Frontal cortex (tissue), 3 donors: ENCODE measurements at regions not wholly inside any gene's neighbourhood (a gene's known extent, or its start where the extent isn't known, plus 50 kb on each side); places are given as distances from the start of the nearest gene placed in this dataset.
A peak's percentile ranks its signal among the peaks of the same experiment; 100 is the strongest.
"Not testable (repeated sequence)": the region's sequence is repeated elsewhere in the genome, so short reads cannot be mapped to it uniquely, and the experiment has no call there.

ENCODE experiments used
- DNase-seq, 2 donors: peaks; one replicate each; pipeline ENCODE4 v3.0.0; 2012; ENCODE audit warnings: low spot score in 2 of 2
- FAIRE-seq: peaks from 2 replicates; lab custom pipeline; 2012; peaks lifted over from hg19 to GRCh38; lab: Jason Lieb, UNC
- donor health status: control.
- donor health status: control.
- donor health status: control.

DNA sequence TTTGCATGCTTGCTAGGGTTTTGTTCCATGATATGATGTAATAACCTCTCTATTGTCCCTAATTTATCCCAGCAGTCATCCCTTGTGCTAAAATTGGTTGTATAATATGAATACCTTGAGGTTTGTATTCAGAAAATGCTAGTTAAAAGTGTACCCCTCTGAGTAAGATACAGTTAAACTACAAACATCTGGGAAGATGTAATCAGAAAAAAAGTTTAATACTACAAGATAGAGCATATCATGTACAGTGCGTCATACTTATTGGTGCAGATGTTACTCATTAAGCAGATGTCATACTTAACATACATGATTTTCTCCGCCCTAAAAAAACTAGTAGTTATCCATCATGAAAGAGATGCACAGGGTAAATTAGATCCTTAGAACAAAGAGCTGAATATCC is 336.1 kb upstream of the KCND2 start:
- no peak for FAIRE-seq

DNA sequence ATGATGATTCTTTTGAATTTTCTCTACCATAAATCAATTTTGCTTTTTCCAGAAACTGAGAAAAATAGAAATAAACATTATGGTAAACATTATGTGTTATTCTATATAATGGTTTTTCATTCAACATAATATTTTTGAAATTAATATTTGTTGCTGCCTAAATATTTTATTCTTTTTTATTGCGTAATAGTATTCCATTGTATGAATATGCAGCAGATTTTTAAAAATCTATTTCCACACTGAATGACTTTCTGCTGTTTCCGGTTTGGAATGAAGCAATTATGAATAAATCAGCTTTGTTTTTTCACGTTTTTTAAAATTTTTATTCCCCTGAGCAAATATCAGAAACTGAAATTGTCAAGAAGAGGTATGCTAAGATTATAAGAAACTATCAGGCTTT is 335.2 kb upstream of the KCND2 start:
- FAIRE-seq (peak; percentile 40), DNase-seq (no peak)

More for the DNA sequence above, 336.1 kb upstream of the KCND2 start:
- no peak for DNase-seq

GRCh38 chr7:119943942-119944600 is 328.9 kb upstream of the KCND2 start:
- no peak for DNase-seq
- no peak for FAIRE-seq

GRCh38 chr7:119944601-119944972 is 328.4 kb upstream of the KCND2 start:
- no peak for FAIRE-seq
- DNase-seq, result no peak

GRCh38 chr7:119945822-119946221 is 327.2 kb upstream of the KCND2 start:
- no peak for DNase-seq

DNA sequence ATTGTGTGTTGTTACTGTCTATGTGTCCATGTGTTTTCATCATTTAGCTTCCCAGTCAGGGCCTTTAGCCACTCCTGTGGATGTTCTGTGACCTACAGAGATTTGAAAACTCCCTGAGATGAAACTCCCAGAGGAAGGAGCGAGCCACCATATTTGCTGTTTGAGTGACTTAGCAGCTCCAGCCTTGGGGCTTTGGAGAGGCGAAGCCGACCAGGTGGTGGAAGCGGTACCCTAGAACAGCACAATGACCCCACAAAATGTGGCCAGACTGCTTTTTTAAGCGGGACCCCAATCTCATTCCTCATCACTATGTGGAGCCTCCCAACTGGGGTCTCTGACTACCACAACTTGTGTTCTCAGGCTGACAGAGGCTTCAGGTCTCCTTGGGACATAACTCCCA is 323.9 kb upstream of the KCND2 start:
- FAIRE-seq (no peak), DNase-seq (no peak)

More at GRCh38 chr7:119945822-119946221, 327.2 kb upstream of the KCND2 start:
- no peak for FAIRE-seq

DNA sequence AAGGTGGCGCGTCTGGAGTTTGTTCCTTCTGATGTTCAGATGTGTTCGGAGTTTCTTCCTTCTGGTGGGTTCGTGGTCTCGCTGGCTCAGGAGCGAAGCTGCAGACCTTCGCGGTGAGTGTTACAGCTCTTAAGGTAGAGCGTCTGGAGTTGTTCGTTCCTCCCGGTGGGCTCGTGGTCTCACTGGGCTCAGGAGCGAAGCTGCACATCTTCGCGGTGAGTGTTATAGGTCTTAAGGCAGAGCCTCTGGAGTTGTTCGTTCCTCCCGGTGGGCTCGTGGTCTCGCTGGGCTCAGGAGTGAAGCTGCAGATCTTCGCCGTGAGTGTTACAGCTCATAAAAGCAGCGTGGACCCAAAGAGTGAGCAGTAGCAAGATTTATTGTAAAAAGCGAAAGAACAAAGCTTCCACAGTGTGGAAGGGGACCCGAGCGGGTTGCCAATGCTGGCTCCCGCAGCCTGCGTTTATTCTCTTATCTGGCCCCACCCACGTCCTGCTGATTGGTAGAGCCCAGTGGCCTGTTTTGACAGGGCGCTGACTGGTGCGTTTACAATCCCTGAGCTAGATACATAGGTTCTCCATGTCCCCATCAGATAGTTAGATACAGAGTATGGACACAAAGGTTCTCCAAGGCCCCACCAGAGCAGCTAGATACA is 322.5 kb upstream of the KCND2 start:
- DNase-seq, FAIRE-seq: not testable (repeated sequence)

GRCh38 chr7:119951614-119952013 is 321.4 kb upstream of the KCND2 start:
- not testable (repeated sequence) for DNase-seq, FAIRE-seq

DNA sequence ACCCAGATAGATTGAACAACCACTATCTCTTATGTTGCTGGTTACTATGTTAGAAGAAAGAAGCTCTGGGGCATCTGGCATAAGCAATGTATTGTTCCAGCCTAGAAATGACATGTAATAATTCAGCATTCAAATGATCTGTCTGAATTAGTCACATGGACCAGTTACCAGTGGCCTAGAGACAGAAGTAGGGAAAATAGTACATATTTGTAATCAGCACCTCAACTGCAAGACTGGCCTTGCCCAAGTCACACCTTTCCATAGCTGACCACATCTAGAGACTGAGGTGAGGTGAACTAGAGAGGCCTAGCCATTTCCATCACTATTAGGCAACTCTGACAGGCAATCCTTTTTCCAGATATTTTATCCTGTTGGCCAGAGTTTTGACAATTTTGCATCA is 315.6 kb upstream of the KCND2 start:
- FAIRE-seq (no peak), DNase-seq (no peak)

GRCh38 chr7:119959811-119960210 is 313.2 kb upstream of the KCND2 start:
- DNase-seq, result no peak
- no peak for FAIRE-seq

DNA sequence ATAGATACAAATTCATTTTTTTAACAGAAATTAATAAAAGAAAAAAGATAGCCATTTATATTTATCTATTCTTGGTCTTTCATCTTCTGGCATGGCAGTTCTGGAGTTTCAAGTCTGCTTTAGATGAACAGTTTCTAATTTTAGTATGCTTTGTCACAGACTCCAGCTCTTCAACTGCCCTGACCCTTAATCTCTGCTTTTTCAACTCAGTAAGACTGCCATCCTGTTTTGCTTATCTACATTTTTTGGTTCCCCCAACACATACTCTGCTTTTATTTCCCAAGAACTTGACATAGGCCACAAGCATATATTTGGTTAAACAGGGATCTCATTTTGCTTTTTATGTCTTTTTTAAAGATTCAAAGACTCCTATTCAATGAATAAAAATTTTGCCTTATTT is 309.3 kb upstream of the KCND2 start:
- FAIRE-seq (no peak), DNase-seq (no peak)

- FAIRE-seq (no peak), DNase-seq (no peak)
Measured at GRCh38 chr7:119964065-119964464, 308.9 kb upstream of the KCND2 start.

DNA sequence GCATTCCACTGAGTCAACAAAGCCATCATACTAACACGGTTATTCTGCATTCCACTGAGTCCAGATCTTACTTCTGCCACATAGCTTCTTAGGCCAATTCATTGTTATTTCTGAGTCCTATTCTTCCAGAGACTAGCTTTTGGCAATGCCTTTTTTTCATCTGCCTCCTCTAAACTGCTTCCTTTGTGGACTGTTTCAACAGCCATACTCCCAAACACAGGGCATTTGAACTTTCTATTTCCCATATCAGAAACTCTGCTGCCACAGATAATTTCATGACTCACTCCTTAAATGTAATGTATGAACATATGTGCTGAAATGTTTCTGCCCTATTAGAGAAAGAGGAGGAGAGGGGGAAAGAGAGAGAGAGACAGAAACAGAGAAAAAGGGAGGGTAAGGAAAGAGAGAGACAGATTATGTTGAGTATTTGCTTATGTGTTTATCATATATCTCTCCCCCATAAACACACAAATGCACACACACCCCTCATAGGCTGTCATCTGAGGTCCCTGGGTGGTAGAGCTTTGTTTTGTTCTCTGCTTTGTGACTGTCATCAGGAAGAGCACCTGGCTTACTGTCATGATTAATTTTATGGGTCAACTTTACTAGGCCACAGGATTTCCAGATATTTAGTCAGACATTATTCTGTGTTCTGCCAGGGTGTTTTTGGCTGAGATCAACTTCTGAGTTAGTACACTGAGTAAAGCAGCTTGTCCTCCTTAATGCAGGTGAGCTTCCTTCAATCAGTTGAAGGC is 308.0 kb upstream of the KCND2 start:
- DNase-seq, result no peak
- no peak for FAIRE-seq

DNA sequence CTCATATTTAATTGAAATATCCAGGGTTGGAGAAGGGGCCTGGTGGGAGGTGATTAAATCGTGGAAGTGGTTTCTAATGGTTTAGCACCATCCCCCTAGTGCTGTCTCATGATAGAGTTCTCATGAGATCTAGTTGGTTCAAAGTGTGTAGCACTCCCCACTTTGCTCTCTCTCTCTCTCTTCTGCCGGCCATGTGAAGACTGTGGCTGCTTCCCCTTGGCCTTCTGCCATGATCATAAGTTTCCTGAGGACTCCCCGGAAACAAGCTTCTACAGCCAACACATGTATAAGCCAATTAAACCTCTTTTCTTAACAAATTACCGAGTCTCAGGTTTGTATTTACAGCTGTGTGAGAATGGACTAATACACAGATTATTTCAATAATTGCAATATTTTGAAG is 305.8 kb upstream of the KCND2 start:
- DNase-seq (no peak), FAIRE-seq (no peak)

DNA sequence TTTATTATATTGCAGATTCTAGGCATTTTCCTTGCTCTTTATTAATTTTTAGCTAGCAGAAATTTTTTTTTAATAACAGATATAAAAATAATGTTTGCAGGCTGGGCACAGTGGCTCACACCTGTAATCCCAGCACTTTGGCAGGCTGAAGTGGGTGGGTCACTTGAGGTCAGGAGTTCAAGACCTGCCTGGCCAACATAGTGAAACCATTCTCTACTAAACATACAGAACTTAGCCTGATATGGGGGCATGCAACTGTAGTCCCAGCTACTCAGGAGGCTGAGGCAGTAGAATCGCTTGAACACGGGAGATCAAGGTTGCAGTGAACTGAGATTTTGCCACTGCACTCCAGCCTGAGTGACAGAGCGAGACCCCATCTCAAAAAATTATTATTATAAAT is 304.6 kb upstream of the KCND2 start:
- not testable (repeated sequence) for FAIRE-seq

DNA sequence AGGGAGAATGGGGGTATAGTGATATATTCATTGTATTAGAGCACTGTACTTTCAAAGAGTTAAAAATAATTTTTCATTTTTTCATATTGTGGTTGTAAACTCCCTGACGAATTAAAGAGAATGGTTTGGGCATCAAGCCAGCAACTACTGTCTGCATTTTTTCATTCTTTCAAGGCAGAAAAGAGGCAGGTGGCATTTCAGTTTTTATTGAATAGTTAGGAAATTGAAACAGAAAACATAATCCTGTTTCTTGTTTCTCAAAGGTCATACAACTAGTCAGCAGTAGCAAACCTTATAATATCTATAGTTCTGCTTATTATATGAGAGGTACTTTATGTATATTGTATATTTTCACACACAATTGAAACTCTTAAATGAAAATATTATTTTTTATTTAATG is 303.9 kb upstream of the KCND2 start:
- FAIRE-seq (no peak), DNase-seq (no peak)

More for the DNA sequence above, 304.6 kb upstream of the KCND2 start:
- not testable (repeated sequence) for DNase-seq

- FAIRE-seq, result no peak
Measured at GRCh38 chr7:119969763-119970162, 303.2 kb upstream of the KCND2 start.

GRCh38 chr7:119974972-119975371 is 298.0 kb upstream of the KCND2 start:
- DNase-seq (no peak), FAIRE-seq (no peak)

More at GRCh38 chr7:119969763-119970162, 303.2 kb upstream of the KCND2 start:
- DNase-seq, result no peak

GRCh38 chr7:119982884-119983283 is 290.1 kb upstream of the KCND2 start:
- DNase-seq (no peak), FAIRE-seq (no peak)

DNA sequence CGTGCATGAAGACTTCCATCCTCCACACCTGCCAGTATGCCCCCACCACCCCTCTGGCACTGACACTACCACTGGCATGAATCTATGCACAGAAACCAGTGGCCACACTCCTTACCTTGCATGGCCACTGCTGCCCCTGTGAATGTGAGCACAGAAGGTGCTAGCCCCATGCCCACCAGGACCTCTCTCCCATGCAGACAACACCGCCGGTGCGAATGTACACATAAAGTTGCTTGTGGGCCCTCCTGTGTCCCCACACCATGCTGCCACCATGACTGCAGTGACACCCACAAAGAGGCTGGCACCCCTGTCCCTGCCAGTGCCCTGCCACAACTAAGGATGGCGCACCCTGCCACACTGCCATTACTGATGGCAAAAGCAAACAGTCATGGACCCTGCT is 289.5 kb upstream of the KCND2 start:
- DNase-seq, result no peak
- no peak for FAIRE-seq

DNA sequence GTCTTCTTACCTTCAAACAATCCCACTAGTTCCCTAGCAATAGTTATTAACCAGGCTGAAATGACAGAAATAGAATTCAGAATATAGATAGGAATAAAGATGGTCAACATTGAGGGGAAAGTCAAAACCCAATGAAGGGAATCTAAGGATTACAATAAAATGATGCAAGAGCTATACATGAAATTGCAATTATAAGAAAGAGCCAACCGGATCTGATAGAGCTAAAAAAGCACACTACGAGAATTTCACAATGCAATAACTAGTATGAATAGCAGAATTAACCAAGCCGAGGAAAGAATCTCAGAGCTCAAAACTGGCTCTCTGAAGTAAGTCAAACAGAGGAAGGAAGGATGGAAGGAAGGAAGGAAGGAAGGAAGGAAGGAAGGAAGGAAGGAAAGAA is 288.7 kb upstream of the KCND2 start:
- DNase-seq, result no peak

More for the DNA sequence above, 288.7 kb upstream of the KCND2 start:
- no peak for FAIRE-seq
